ENCODE measurements at regions not wholly inside any gene's neighbourhood (a gene's known extent, or its start where the extent isn't known, plus 50 kb on each side); places are given as distances from the start of the nearest gene placed in this dataset.

GRCh38 chr11:45459491-45459890 lies 173.3 kb upstream of the SYT13 start:
- TF ChIP-seq ZC3H10 (CRISPR knock-in tag; IDR thresholded peaks at IDR 0.05) (no peak), ESRRG (CRISPR knock-in tag; IDR thresholded peaks at IDR 0.05) (no peak), PPARA (CRISPR knock-in tag; IDR thresholded peaks at IDR 0.05; ENCODE audit: borderline replicate concordance) (no peak), PATZ1 (CRISPR knock-in tag; IDR thresholded peaks at IDR 0.05; ENCODE audit: borderline replicate concordance) (no peak), TCF4 (CRISPR knock-in tag; IDR thresholded peaks at IDR 0.05; ENCODE audit: borderline replicate concordance) (no peak), TOX (CRISPR knock-in tag; IDR thresholded peaks at IDR 0.05; ENCODE audit: borderline replicate concordance) (no peak), CSDC2 (CRISPR knock-in tag; IDR thresholded peaks at IDR 0.05) (no peak), BACH2 (CRISPR knock-in tag; IDR thresholded peaks at IDR 0.05; ENCODE audit: borderline replicate concordance) (no peak), RARB (CRISPR knock-in tag; IDR thresholded peaks at IDR 0.05) (no peak), ZNF565 (CRISPR knock-in tag; conservative IDR thresholded peaks at IDR 0.05; ENCODE audit: low read depth) (no peak)
- TF ChIP-seq, protein P1, sequence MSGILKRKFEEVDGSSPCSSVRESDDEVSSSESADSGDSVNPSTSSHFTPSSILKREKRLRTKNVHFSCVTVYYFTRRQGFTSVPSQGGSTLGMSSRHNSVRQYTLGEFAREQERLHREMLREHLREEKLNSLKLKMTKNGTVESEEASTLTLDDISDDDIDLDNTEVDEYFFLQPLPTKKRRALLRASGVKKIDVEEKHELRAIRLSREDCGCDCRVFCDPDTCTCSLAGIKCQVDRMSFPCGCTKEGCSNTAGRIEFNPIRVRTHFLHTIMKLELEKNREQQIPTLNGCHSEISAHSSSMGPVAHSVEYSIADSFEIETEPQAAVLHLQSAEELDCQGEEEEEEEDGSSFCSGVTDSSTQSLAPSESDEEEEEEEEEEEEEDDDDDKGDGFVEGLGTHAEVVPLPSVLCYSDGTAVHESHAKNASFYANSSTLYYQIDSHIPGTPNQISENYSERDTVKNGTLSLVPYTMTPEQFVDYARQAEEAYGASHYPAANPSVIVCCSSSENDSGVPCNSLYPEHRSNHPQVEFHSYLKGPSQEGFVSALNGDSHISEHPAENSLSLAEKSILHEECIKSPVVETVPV (CRISPR knock-in tag; IDR thresholded peaks at IDR 0.05): no peak
- TF ChIP-seq, protein P2, sequence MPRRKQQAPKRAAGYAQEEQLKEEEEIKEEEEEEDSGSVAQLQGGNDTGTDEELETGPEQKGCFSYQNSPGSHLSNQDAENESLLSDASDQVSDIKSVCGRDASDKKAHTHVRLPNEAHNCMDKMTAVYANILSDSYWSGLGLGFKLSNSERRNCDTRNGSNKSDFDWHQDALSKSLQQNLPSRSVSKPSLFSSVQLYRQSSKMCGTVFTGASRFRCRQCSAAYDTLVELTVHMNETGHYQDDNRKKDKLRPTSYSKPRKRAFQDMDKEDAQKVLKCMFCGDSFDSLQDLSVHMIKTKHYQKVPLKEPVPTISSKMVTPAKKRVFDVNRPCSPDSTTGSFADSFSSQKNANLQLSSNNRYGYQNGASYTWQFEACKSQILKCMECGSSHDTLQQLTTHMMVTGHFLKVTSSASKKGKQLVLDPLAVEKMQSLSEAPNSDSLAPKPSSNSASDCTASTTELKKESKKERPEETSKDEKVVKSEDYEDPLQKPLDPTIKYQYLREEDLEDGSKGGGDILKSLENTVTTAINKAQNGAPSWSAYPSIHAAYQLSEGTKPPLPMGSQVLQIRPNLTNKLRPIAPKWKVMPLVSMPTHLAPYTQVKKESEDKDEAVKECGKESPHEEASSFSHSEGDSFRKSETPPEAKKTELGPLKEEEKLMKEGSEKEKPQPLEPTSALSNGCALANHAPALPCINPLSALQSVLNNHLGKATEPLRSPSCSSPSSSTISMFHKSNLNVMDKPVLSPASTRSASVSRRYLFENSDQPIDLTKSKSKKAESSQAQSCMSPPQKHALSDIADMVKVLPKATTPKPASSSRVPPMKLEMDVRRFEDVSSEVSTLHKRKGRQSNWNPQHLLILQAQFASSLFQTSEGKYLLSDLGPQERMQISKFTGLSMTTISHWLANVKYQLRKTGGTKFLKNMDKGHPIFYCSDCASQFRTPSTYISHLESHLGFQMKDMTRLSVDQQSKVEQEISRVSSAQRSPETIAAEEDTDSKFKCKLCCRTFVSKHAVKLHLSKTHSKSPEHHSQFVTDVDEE (CRISPR knock-in tag; IDR thresholded peaks at IDR 0.05): no peak
- TF ChIP-seq, protein P3, sequence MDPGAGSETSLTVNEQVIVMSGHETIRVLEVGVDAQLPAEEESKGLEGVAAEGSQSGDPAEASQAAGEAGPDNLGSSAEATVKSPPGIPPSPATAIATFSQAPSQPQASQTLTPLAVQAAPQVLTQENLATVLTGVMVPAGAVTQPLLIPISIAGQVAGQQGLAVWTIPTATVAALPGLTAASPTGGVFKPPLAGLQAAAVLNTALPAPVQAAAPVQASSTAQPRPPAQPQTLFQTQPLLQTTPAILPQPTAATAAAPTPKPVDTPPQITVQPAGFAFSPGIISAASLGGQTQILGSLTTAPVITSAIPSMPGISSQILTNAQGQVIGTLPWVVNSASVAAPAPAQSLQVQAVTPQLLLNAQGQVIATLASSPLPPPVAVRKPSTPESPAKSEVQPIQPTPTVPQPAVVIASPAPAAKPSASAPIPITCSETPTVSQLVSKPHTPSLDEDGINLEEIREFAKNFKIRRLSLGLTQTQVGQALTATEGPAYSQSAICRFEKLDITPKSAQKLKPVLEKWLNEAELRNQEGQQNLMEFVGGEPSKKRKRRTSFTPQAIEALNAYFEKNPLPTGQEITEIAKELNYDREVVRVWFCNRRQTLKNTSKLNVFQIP (CRISPR knock-in tag; IDR thresholded peaks at IDR 0.05; ENCODE audit: borderline replicate concordance, low read depth): no peak
- ATAC-seq: no peak

- no peak for ATAC-seq
- TF ChIP-seq BACH2 (CRISPR knock-in tag; IDR thresholded peaks at IDR 0.05; ENCODE audit: borderline replicate concordance): no peak
- TF ChIP-seq PATZ1 (CRISPR knock-in tag; IDR thresholded peaks at IDR 0.05; ENCODE audit: borderline replicate concordance): no peak
- no peak for TF ChIP-seq ZNF565 (CRISPR knock-in tag; conservative IDR thresholded peaks at IDR 0.05; ENCODE audit: low read depth)
- no peak for TF ChIP-seq ISL1 (CRISPR knock-in tag; IDR thresholded peaks at IDR 0.05)
- no peak for TF ChIP-seq RARB (CRISPR knock-in tag; IDR thresholded peaks at IDR 0.05)
- TF ChIP-seq TOX (CRISPR knock-in tag; IDR thresholded peaks at IDR 0.05; ENCODE audit: borderline replicate concordance): no peak
- no peak for TF ChIP-seq ZFP3 (CRISPR knock-in tag; IDR thresholded peaks at IDR 0.05)
- TF ChIP-seq ZC3H10 (CRISPR knock-in tag; IDR thresholded peaks at IDR 0.05): no peak
- TF ChIP-seq ZNF8 (CRISPR knock-in tag; IDR thresholded peaks at IDR 0.05): no peak
- no peak for TF ChIP-seq CSDC2 (CRISPR knock-in tag; IDR thresholded peaks at IDR 0.05)
- TF ChIP-seq, protein P3 (CRISPR knock-in tag; IDR thresholded peaks at IDR 0.05; ENCODE audit: borderline replicate concordance, low read depth): no peak
- TF ChIP-seq TCF4 (CRISPR knock-in tag; IDR thresholded peaks at IDR 0.05; ENCODE audit: borderline replicate concordance): no peak
Measured at GRCh38 chr11:45458269-45458668, 172.1 kb upstream of the SYT13 start.

- no peak for ATAC-seq
- no peak for TF ChIP-seq ZFP30 (CRISPR knock-in tag; IDR thresholded peaks at IDR 0.05)
Measured at GRCh38 chr11:45457649-45458048, 171.5 kb upstream of the SYT13 start.
